Fibroblast of mammary gland (primary cell): ENCODE measurements at regions not wholly inside any gene's neighbourhood (a gene's known extent, or its start where the extent isn't known, plus 50 kb on each side); places are given as distances from the start of the nearest gene placed in this dataset.
A peak's percentile ranks its signal among the peaks of the same experiment; 100 is the strongest.

Source experiments
- DNase-seq: peaks from one replicate; pipeline ENCODE4 v3.0.0-alpha.2; 2010; ENCODE audit warnings: low read depth
- H3K4me3 ChIP-seq: 2 replicates; pipeline ENCODE4 v1.5.1; 2011; ENCODE audit warnings: low read depth, mild to moderate bottlenecking, low read length, moderate library complexity; ENCODE audit not compliant: control insufficient read depth
- TF ChIP-seq, protein P1 (sequence below): conservative IDR thresholded peaks from 2 replicates; pipeline ENCODE4 v1.5.1; 2011; ENCODE audit warnings: low read depth, low read length, inconsistent platforms; ENCODE audit not compliant: control insufficient read depth, insufficient read depth

- no peak overlapping the region for H3K4me3 ChIP-seq
- TF ChIP-seq, protein P1, sequence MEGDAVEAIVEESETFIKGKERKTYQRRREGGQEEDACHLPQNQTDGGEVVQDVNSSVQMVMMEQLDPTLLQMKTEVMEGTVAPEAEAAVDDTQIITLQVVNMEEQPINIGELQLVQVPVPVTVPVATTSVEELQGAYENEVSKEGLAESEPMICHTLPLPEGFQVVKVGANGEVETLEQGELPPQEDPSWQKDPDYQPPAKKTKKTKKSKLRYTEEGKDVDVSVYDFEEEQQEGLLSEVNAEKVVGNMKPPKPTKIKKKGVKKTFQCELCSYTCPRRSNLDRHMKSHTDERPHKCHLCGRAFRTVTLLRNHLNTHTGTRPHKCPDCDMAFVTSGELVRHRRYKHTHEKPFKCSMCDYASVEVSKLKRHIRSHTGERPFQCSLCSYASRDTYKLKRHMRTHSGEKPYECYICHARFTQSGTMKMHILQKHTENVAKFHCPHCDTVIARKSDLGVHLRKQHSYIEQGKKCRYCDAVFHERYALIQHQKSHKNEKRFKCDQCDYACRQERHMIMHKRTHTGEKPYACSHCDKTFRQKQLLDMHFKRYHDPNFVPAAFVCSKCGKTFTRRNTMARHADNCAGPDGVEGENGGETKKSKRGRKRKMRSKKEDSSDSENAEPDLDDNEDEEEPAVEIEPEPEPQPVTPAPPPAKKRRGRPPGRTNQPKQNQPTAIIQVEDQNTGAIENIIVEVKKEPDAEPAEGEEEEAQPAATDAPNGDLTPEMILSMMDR, result no peak
- peak; percentile 17 for DNase-seq
Observed at GRCh38 chr15:79192462-79193036, 90.0 kb upstream of the ANKRD34C start.

GRCh38 chr15:79190093-79190492 lies 92.4 kb upstream of the ANKRD34C start:
- no peak for DNase-seq
- TF ChIP-seq, protein P1, result no peak
- H3K4me3 ChIP-seq, result no peak overlapping the region

- DNase-seq, result no peak
- no peak overlapping the region for H3K4me3 ChIP-seq
- TF ChIP-seq, protein P1, result no peak
Observed at GRCh38 chr15:79186616-79187015, 95.9 kb upstream of the ANKRD34C start.

GRCh38 chr15:79185199-79185598 lies 94.6 kb upstream of the RASGRF1 start:
- no peak overlapping the region for H3K4me3 ChIP-seq
- TF ChIP-seq, protein P1, result peak; percentile 32
- no peak for DNase-seq

DNA sequence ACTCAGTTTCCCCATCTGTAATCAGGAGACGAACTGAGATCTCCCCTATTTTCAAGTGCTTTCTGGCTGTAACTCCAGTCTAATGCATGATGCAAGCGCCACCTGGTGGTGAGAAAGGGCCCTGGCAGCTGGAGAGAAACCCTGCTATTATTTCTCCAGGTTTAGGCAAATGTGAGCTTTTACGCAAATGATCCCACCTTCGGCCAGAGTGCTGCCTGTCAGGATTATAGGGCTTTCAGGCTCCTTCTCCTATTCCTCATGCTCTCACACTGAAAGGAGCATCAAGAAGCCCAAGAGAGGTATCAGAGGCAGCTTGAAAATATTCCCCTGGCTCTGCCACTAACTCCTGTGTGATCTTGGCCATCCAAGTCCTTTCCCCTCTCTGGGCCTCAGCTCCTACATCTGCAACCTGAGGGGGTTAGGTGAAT lies 93.9 kb upstream of the RASGRF1 start:
- peak; percentile 58 for DNase-seq
- no peak overlapping the region for H3K4me3 ChIP-seq
- TF ChIP-seq, protein P1, result peak; percentile 96

DNA sequence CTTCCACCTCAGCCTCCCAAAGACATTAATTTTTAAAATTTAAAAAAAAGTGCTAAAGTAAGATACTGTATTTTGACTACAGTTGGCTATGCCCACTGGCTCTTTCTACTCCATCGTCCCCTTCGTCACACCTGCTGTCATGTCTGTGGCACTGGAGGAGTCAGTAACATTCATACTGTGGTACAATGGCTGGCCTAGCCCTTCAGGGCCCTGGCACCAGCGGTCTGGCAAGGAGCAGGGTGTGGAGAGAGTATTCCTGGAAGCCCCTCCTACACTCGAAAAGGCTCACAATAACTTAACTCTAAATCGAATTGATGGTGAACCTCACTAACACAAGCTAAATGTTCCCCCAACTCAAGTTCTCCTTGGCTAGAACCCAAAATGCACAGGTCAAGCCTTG lies 89.7 kb upstream of the RASGRF1 start:
- DNase-seq, result no peak
- TF ChIP-seq, protein P1, result no peak
- H3K4me3 ChIP-seq, result no peak overlapping the region

GRCh38 chr15:79179597-79179996 lies 89.0 kb upstream of the RASGRF1 start:
- TF ChIP-seq, protein P1, result no peak
- no peak for DNase-seq
- H3K4me3 ChIP-seq, result no peak overlapping the region
